ENCODE measurements at regions not wholly inside any gene's neighbourhood (a gene's known extent, or its start where the extent isn't known, plus 50 kb on each side); places are given as distances from the start of the nearest gene placed in this dataset.

DNA sequence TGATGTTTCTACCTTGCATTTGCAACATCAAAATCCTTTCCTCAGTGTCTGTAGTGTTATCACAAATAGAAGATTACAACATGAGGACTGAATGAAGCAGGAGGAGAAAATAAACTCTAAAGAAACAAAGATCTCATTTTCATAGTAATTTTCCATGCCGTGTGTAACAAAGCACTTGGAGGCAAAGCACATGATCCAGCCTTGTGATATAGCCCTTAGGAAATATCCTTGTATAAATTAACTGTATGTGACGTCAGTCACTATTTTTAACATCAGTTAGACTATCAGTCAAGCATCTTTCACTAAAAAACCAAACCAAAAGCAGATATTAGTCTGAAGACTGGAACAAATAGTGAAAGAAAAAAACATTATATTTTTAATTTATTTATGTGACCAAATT lies 492.1 kb upstream of the CNTNAP5 start:
- ATAC-seq (no peak), DNase-seq (no peak)
- no peaks in the 10 kb centered on the region for H3K36me3 ChIP-seq
- intact Hi-C loops (cut with DNase I) = no loop called here
- H3K27me3 ChIP-seq = no peaks in the 10 kb centered on the region
- no peak overlapping the region for H3K27ac ChIP-seq
- TF ChIP-seq, protein P1, sequence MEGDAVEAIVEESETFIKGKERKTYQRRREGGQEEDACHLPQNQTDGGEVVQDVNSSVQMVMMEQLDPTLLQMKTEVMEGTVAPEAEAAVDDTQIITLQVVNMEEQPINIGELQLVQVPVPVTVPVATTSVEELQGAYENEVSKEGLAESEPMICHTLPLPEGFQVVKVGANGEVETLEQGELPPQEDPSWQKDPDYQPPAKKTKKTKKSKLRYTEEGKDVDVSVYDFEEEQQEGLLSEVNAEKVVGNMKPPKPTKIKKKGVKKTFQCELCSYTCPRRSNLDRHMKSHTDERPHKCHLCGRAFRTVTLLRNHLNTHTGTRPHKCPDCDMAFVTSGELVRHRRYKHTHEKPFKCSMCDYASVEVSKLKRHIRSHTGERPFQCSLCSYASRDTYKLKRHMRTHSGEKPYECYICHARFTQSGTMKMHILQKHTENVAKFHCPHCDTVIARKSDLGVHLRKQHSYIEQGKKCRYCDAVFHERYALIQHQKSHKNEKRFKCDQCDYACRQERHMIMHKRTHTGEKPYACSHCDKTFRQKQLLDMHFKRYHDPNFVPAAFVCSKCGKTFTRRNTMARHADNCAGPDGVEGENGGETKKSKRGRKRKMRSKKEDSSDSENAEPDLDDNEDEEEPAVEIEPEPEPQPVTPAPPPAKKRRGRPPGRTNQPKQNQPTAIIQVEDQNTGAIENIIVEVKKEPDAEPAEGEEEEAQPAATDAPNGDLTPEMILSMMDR (IDR thresholded peaks at IDR 0.05) = no peak
- H3K4me1 ChIP-seq = no peaks in the 10 kb centered on the region
- H3K9me3 ChIP-seq = peaks cover 0 to 13% of the 10 kb centered on the region in 2 donors
- no peak overlapping the region for H3K4me3 ChIP-seq

DNA sequence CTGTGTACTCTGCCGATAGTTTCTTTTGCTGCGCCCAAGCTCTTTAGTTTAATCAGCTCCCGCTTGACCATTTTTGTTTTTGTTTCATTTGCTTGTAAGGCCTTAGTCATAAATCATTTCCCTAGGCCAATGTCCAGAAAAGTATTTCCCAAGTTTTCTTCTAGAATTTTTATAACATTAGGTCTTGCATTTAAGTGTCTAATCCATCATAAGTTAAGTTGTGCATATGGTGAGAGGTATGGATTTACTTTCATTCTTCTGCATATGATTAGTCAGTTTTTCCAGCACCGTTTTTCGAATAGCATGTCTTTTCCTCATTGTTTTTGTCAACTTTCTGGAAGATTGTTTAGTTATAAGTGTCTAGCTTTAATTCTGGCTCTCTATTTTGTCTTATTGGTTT lies 484.8 kb upstream of the CNTNAP5 start:
- H3K36me3 ChIP-seq = no peaks in the 10 kb centered on the region
- ATAC-seq (no peak), DNase-seq (no peak)
- H3K9me3 ChIP-seq = peaks cover 0 to 36% of the 10 kb centered on the region in 2 donors
- intact Hi-C loops (cut with DNase I) = no loop called here
- H3K27ac ChIP-seq = no peak overlapping the region
- H3K27me3 ChIP-seq = no peaks in the 10 kb centered on the region
- no peaks in the 10 kb centered on the region for H3K4me1 ChIP-seq
- TF ChIP-seq, protein P1 (IDR thresholded peaks at IDR 0.05) = no peak
- H3K4me3 ChIP-seq = no peak overlapping the region

DNA sequence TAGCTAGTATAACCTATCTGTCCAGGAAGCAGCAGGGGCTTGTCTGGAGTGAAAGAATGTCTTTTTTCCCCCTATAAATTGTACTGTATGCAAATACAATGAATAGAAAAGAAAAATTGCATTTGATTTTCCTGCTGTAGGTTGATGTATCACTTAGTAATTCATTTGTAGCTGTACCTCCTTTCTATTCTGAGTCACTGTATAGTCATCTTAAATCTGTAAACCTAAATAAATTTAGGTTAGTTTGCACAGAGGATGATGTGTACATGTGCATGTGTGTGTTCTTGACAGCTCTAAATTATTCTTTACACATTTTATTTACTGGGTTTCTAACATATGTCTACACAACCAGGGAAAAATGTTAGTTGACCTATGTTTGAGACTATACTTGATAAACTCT lies 478.7 kb upstream of the CNTNAP5 start:
- no peaks in the 10 kb centered on the region for H3K4me1 ChIP-seq
- intact Hi-C loops (cut with DNase I) = no loop called here
- ATAC-seq (no peak), DNase-seq (no peak)
- no peak overlapping the region for H3K4me3 ChIP-seq
- no peak overlapping the region for H3K27ac ChIP-seq
- TF ChIP-seq, protein P1 (IDR thresholded peaks at IDR 0.05) = no peak
- H3K9me3 ChIP-seq = peaks cover 0 to 6% of the 10 kb centered on the region in 2 donors
- H3K27me3 ChIP-seq = no peaks in the 10 kb centered on the region
- no peaks in the 10 kb centered on the region for H3K36me3 ChIP-seq

DNA sequence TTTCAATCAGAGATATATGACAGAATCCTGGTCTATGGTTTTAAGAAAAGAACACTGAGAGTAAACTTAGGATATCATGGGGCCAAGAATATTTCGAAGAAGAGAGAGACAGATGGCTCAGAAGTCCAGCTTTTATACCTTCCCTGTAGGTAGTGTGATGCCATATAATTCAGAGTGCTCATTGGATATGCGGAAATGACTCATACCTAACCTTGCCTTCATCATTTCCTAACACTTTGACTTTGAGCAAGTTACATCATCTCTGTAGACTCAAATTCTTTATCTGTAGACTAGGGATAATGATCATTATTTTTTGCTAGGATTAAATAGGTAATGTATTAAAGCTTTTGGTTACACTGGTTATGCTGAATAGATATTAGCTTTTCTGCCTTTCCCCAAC lies 461.6 kb upstream of the CNTNAP5 start:
- DNase-seq (no peak), ATAC-seq (no peak)
- H3K4me3 ChIP-seq = no peak overlapping the region
- no peaks in the 10 kb centered on the region for H3K27me3 ChIP-seq
- H3K9me3 ChIP-seq = peaks cover 0 to 8% of the 10 kb centered on the region in 2 donors
- TF ChIP-seq, protein P1 (IDR thresholded peaks at IDR 0.05) = no peak
- no peaks in the 10 kb centered on the region for H3K4me1 ChIP-seq
- intact Hi-C loops (cut with DNase I) = no loop called here
- H3K27ac ChIP-seq = no peak overlapping the region
- no peaks in the 10 kb centered on the region for H3K36me3 ChIP-seq

DNA sequence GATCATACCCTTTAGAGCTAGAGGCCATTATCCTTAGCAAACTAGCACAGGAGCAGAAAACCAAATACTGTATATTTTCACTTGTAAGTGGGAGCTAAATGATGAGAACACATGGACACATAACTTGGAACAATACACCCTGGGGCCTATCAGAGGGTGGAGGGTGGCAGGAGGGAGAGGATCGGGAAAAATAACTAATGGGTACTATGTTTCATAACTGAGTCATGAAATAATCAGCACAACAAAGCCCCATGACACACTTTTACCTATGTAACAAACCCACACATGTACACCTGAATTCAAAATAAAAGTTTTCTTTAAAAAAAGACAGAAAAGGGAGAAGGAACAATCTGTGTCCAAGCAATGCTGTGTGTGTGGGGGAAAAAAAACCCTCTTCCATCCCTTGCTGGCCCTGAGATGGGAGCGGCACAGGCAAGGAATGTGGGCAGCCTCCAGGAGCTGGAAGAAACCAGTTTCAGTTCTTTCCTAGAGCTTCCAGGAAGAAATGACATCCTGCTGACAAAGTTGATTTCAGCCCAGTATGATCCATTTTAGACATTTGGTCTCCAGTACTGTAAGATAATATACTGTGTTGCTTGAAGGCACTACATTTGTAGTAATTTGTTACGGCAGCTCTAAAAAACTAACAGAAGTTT lies 458.7 kb upstream of the CNTNAP5 start:
- intact Hi-C loops (cut with DNase I) = no loop called here
- TF ChIP-seq, protein P1 (IDR thresholded peaks at IDR 0.05) = no peak
- no peaks in the 10 kb centered on the region for H3K4me1 ChIP-seq
- H3K4me3 ChIP-seq = no peak overlapping the region
- H3K27me3 ChIP-seq = no peaks in the 10 kb centered on the region
- H3K36me3 ChIP-seq = no peaks in the 10 kb centered on the region
- H3K9me3 ChIP-seq = no peaks in the 10 kb centered on the region
- no peak overlapping the region for H3K27ac ChIP-seq
- ATAC-seq = no peak
- no peak for DNase-seq

All from left lung (tissue), 4 donors.